SJCRH30 (cell line): ENCODE measurements at regions not wholly inside any gene's neighbourhood (a gene's known extent, or its start where the extent isn't known, plus 50 kb on each side); places are given as distances from the start of the nearest gene placed in this dataset.
A peak's percentile ranks its signal among the peaks of the same experiment; 100 is the strongest.

ENCODE experiments used
- DNase-seq, 2 experiments: peaks; one replicate each; pipeline ENCODE4 v3.0.0-alpha.2; 2015 to 2020
- H3K27ac ChIP-seq: fragments of 250-450 bp; sonication (Bioruptor Pico); 2 replicates; pipeline ENCODE4 v1.5.1; 2020; ENCODE audit warnings: mild to moderate bottlenecking, moderate library complexity
- H3K27me3 ChIP-seq: fragments of 250-450 bp; sonication (Bioruptor Pico); 2 replicates; pipeline ENCODE4 v1.5.1; 2020; ENCODE audit warnings: mild to moderate bottlenecking, moderate library complexity
- H3K36me3 ChIP-seq: fragments of 250-450 bp; sonication (Bioruptor Pico); 2 replicates; pipeline ENCODE4 v1.5.1; 2020; ENCODE audit warnings: mild to moderate bottlenecking, moderate library complexity
- H3K4me1 ChIP-seq: fragments of 250-450 bp; sonication (Bioruptor Pico); 2 replicates; pipeline ENCODE4 v1.5.1; 2020; ENCODE audit warnings: mild to moderate bottlenecking, moderate library complexity
- H3K4me3 ChIP-seq: fragments of 250-450 bp; sonication (Bioruptor Pico); 2 replicates; pipeline ENCODE4 v1.5.1; 2020; ENCODE audit warnings: mild to moderate bottlenecking, moderate library complexity
- H3K9me3 ChIP-seq: fragments of 250-450 bp; sonication (Bioruptor Pico); replicated peaks from 2 replicates; pipeline ENCODE4 v1.5.1; 2020; ENCODE audit warnings: mild to moderate bottlenecking, moderate library complexity

- H3K36me3 ChIP-seq, result no peaks in the 10 kb centered on the region
- H3K4me3 ChIP-seq, result no peak overlapping the region
- no peak for DNase-seq
- no peak overlapping the region for H3K27ac ChIP-seq
- H3K9me3 ChIP-seq, result no peaks in the 10 kb centered on the region
- no peaks in the 10 kb centered on the region for H3K27me3 ChIP-seq
- H3K4me1 ChIP-seq, result no peaks in the 10 kb centered on the region
Measured at GRCh38 chr4:12304905-12305304, 876.2 kb upstream of the HS3ST1 start.

- H3K4me1 ChIP-seq, result no peaks in the 10 kb centered on the region
- no peak overlapping the region for H3K27ac ChIP-seq
- no peak for DNase-seq
- H3K27me3 ChIP-seq, result no peaks in the 10 kb centered on the region
- H3K4me3 ChIP-seq, result no peak overlapping the region
- H3K36me3 ChIP-seq, result no peaks in the 10 kb centered on the region
- no peaks in the 10 kb centered on the region for H3K9me3 ChIP-seq
Measured at GRCh38 chr4:12296366-12296765, 867.7 kb upstream of the HS3ST1 start.

- Histone ChIP-seq H3K36me3 (no peaks in the 10 kb centered on the region), H3K4me1 (no peaks in the 10 kb centered on the region), H3K9me3 (no peaks in the 10 kb centered on the region), H3K27me3 (no peaks in the 10 kb centered on the region), H3K4me3 (no peak overlapping the region), H3K27ac (no peak overlapping the region)
- DNase-seq, result no peak
Measured at GRCh38 chr4:12293906-12294525, 865.3 kb upstream of the HS3ST1 start.

- no peak for DNase-seq
- Histone ChIP-seq H3K4me1 (no peaks in the 10 kb centered on the region), H3K27ac (no peak overlapping the region), H3K27me3 (no peaks in the 10 kb centered on the region), H3K4me3 (no peak overlapping the region), H3K36me3 (no peaks in the 10 kb centered on the region), H3K9me3 (peaks cover 2% of the 10 kb centered on the region; the same call in 1 of the 2 replicates)
Measured at GRCh38 chr4:12286351-12286750, 857.7 kb upstream of the HS3ST1 start.

GRCh38 chr4:12270546-12270945 is 841.9 kb upstream of the HS3ST1 start:
- Histone ChIP-seq H3K4me1 (no peaks in the 10 kb centered on the region), H3K9me3 (no peaks in the 10 kb centered on the region), H3K27ac (no peak overlapping the region), H3K36me3 (no peaks in the 10 kb centered on the region), H3K27me3 (no peaks in the 10 kb centered on the region), H3K4me3 (no peak overlapping the region)
- DNase-seq, result peak in 1 of 2 experiments; percentile 3

GRCh38 chr4:12265554-12265953 is 836.9 kb upstream of the HS3ST1 start:
- H3K27ac ChIP-seq, result no peak overlapping the region
- no peak overlapping the region for H3K4me3 ChIP-seq
- H3K36me3 ChIP-seq, result no peaks in the 10 kb centered on the region
- no peaks in the 10 kb centered on the region for H3K27me3 ChIP-seq
- no peak for DNase-seq
- H3K4me1 ChIP-seq, result no peaks in the 10 kb centered on the region
- no peaks in the 10 kb centered on the region for H3K9me3 ChIP-seq

GRCh38 chr4:12260453-12260852 is 831.8 kb upstream of the HS3ST1 start:
- Histone ChIP-seq H3K4me1 (no peaks in the 10 kb centered on the region), H3K36me3 (no peaks in the 10 kb centered on the region), H3K9me3 (no peaks in the 10 kb centered on the region), H3K27ac (no peak overlapping the region), H3K4me3 (no peak overlapping the region), H3K27me3 (no peaks in the 10 kb centered on the region)
- no peak for DNase-seq

- Histone ChIP-seq H3K4me3 (no peak overlapping the region), H3K27ac (no peak overlapping the region), H3K36me3 (no peaks in the 10 kb centered on the region), H3K9me3 (no peaks in the 10 kb centered on the region), H3K27me3 (no peaks in the 10 kb centered on the region), H3K4me1 (no peaks in the 10 kb centered on the region)
- DNase-seq, result no peak
Measured at GRCh38 chr4:12244973-12245372, 816.3 kb upstream of the HS3ST1 start.

GRCh38 chr4:12242354-12242753 is 813.7 kb upstream of the HS3ST1 start:
- no peak overlapping the region for H3K4me3 ChIP-seq
- H3K36me3 ChIP-seq, result no peaks in the 10 kb centered on the region
- H3K4me1 ChIP-seq, result no peaks in the 10 kb centered on the region
- H3K27ac ChIP-seq, result no peak overlapping the region
- no peaks in the 10 kb centered on the region for H3K9me3 ChIP-seq
- H3K27me3 ChIP-seq, result no peaks in the 10 kb centered on the region
- no peak for DNase-seq

- H3K4me1 ChIP-seq, result no peaks in the 10 kb centered on the region
- H3K36me3 ChIP-seq, result no peaks in the 10 kb centered on the region
- H3K27me3 ChIP-seq, result no peaks in the 10 kb centered on the region
- DNase-seq, result no peak
- H3K9me3 ChIP-seq, result no peaks in the 10 kb centered on the region
- no peak overlapping the region for H3K4me3 ChIP-seq
- no peak overlapping the region for H3K27ac ChIP-seq
Measured at GRCh38 chr4:12239897-12240636, 811.4 kb upstream of the HS3ST1 start.

GRCh38 chr4:12231098-12231497 is 802.4 kb upstream of the HS3ST1 start:
- H3K27me3 ChIP-seq, result no peaks in the 10 kb centered on the region
- H3K9me3 ChIP-seq, result no peaks in the 10 kb centered on the region
- no peak overlapping the region for H3K27ac ChIP-seq
- no peak for DNase-seq
- H3K36me3 ChIP-seq, result no peaks in the 10 kb centered on the region
- no peaks in the 10 kb centered on the region for H3K4me1 ChIP-seq
- no peak overlapping the region for H3K4me3 ChIP-seq

GRCh38 chr4:12221031-12221430 is 792.3 kb upstream of the HS3ST1 start:
- Histone ChIP-seq H3K4me3 (no peak overlapping the region), H3K4me1 (peaks cover 9% of the 10 kb centered on the region), H3K27me3 (no peaks in the 10 kb centered on the region), H3K9me3 (no peaks in the 10 kb centered on the region), H3K27ac (no peak overlapping the region), H3K36me3 (no peaks in the 10 kb centered on the region)
- DNase-seq, result no peak

GRCh38 chr4:12211636-12212035 is 782.9 kb upstream of the HS3ST1 start:
- Histone ChIP-seq H3K36me3 (no peaks in the 10 kb centered on the region), H3K4me1 (peaks cover 2% of the 10 kb centered on the region; the same call in 1 of the 2 replicates)
- DNase-seq, result no peak

GRCh38 chr4:12207396-12207795 is 778.7 kb upstream of the HS3ST1 start:
- no peaks in the 10 kb centered on the region for H3K9me3 ChIP-seq
- H3K36me3 ChIP-seq, result no peaks in the 10 kb centered on the region
- no peaks in the 10 kb centered on the region for H3K4me1 ChIP-seq
- no peak for DNase-seq
- H3K4me3 ChIP-seq, result no peak overlapping the region
- H3K27ac ChIP-seq, result no peak overlapping the region
- H3K27me3 ChIP-seq, result no peaks in the 10 kb centered on the region

More at GRCh38 chr4:12211636-12212035, 782.9 kb upstream of the HS3ST1 start:
- Histone ChIP-seq H3K9me3 (no peaks in the 10 kb centered on the region), H3K27me3 (no peaks in the 10 kb centered on the region), H3K27ac (no peak overlapping the region), H3K4me3 (no peak overlapping the region)

GRCh38 chr4:12206091-12206490 is 777.4 kb upstream of the HS3ST1 start:
- Histone ChIP-seq H3K4me3 (no peak overlapping the region), H3K4me1 (no peaks in the 10 kb centered on the region), H3K27ac (no peak overlapping the region), H3K9me3 (no peaks in the 10 kb centered on the region; the same call in 1 of the 2 replicates), H3K27me3 (no peaks in the 10 kb centered on the region), H3K36me3 (no peaks in the 10 kb centered on the region)
- no peak for DNase-seq

GRCh38 chr4:12203945-12204344 is 775.3 kb upstream of the HS3ST1 start:
- Histone ChIP-seq H3K27me3 (no peaks in the 10 kb centered on the region), H3K4me1 (no peaks in the 10 kb centered on the region), H3K36me3 (no peaks in the 10 kb centered on the region), H3K27ac (no peak overlapping the region), H3K9me3 (no peaks in the 10 kb centered on the region; the same call in 1 of the 2 replicates), H3K4me3 (no peak overlapping the region)
- no peak for DNase-seq
